Stimulated activated CD8-positive, alpha-beta memory T cell treated with anti-CD3 and anti-CD28 coated beads, Interleukin-7, amount 100 ng/mL, for 48 hours (primary cell): ENCODE measurements at regions not wholly inside any gene's neighbourhood (a gene's known extent, or its start where the extent isn't known, plus 50 kb on each side); places are given as distances from the start of the nearest gene placed in this dataset.

Experiments
- DNase-seq, 2 donors: peaks; one replicate each; pipeline ENCODE4 v3.0.0-alpha.2; 2020; ENCODE audit warnings: low read depth in 1 of 2; ENCODE audit errors: extremely low read depth in 1 of 2

- DNase-seq: no peak
Measured at GRCh38 chr18:11279461-11279860, 130.1 kb upstream of the PIEZO2 start.

DNA sequence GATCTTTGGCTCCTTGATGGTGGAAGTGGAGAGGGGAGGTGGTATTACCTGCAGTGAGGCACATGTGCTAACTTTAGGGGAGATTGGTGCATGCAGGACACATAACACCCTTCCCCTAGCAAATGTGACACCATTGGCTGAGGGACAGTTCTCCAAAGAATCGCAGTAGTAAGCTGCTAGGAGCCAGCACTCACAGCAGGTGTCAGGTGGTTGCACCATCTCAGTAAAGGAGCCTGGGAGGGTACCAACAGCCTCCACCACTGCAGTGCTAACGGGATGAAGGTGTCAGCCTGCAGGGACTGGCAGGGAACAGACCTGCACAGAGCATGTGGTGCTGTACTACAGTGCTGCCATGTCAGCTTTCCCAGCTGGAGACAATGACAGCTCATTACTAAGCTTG is 127.3 kb upstream of the PIEZO2 start:
- DNase-seq: no peak

- no peak for DNase-seq
Measured at GRCh38 chr18:11274144-11274794, 124.9 kb upstream of the PIEZO2 start.

DNA sequence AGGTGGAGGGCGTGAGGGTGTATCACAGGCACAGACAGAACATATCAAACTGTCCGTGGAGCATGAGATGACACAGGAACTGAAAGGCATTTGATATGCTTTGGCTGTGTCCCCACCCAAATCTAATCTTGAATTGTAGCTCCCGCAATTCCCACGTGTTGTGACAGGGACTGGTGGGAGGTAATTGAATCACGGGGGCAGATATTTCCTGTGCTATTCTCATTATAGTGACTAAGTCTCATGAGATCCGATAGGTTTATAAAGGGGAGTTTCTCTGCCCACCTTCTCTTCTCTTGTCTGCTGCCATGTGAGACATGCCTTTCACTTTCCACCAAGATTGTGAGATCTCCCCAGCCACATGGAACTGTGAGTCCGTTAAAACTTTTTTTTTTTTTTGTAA is 123.1 kb upstream of the PIEZO2 start:
- DNase-seq: no peak

DNA sequence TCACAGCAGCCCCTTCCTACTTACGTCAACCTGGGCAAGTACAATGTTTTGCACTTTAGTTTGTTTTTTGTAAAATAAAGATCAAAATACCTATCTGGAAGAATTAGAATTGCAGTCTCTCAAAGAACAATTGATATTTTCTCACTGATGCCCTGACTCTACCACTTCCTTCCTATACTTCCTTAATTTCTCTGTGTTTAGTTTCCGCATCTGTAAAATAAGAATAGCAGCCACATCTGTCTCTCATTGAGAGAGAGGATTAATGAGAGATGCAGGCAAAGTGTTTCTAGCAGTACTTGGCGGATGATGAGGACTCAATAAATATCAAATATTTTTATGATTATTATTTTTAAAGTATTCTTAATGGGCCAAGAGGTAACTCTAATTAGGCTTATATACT is 122.6 kb upstream of the PIEZO2 start:
- DNase-seq: no peak

- no peak for DNase-seq
Measured at GRCh38 chr18:11269257-11269656, 119.9 kb upstream of the PIEZO2 start.

DNA sequence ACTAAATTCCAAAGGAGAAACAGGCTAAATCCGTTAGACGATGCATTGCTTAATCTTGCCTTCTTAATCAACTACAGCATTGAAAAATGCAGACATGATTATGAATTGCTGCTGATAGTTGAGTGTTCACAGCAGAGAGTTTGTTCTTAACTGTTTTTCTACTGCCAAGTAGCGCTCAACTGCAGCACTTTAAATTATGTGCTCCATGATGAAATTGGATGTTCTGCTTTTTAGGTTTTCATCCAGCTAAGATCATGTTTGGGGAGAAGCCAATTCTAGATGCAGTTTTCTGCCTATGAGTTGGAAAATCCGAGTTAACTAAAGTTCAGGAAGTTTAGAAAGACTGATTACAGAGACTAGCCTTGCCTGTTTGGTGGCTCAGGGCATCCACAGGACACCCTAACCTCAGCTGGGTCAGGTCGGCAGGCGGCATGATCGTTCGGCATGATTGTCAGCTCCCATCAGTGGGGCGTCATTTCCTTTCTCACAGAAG is 119.4 kb upstream of the PIEZO2 start:
- no peak for DNase-seq

DNA sequence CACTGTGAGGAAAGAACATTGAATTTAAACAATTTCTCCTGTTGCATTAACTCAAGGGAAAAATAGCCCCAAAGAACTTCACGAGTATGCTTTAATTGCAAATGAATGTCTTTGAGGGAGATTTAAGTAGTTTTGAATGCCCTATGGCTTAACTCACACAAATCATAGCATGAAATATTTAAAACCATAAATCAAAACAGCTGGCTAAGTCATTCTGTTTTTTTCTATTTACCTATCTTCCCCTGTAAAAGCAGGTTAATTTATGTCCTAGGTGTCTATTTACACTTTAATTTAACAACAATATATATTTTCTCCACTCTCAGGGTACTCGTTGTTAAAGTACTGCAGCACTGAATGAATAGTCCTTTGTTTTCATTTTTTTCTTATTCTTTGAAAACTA is 118.8 kb upstream of the PIEZO2 start:
- no peak for DNase-seq

DNA sequence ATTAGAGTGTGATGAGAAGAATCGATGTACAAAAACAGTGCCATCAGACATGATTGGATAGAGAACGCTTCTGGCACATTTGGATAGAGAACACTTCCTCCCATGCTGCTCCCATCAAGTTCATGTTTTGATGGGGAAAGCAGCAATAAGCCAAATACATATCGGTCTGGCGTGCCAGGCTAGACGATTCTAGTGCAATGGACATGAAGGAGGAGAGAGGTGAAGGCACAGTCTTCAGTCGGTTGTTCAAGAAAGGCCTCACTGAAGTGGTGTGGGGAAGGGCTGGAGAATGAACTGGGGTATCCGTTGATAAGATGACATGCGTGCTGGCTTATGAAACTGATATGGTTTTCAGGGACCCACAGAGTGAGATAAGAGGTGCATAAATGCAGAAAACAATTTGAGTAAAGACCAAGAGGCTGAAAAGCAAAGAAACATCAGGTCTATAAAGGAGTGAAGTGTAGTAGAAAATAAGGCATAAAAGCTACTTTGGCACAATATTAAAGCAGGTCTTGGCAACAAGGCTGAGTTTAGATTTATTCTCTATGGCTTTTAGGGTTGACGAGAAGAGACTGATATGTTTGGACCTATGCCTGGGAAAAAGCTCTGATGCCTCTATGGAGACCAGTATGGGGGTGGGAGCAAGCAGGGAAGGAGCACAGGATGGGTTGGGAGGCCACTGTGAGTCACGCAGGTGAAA is 117.6 kb upstream of the PIEZO2 start:
- no peak for DNase-seq

DNA sequence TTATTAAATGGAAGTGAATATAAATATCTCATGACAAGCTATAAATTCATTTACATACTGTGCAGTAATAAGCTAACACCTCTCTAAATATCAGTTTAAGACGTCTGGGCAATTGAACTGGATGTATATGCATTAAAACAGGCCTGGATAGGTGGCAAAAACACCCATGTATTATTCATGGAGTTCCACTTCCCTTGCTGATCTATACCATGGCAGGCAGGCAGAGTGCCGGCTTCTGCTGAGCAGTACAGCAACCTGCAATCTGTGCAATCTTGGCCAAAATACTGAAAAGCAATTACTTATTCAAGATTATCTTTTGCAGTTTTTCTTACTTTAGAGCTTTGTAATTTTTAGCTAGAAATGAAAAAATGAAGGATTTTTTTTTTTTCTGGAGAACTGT is 112.1 kb upstream of the PIEZO2 start:
- DNase-seq: no peak

GRCh38 chr18:11260961-11261461 is 111.6 kb upstream of the PIEZO2 start:
- no peak for DNase-seq

GRCh38 chr18:11259469-11260150 is 110.2 kb upstream of the PIEZO2 start:
- DNase-seq: no peak

GRCh38 chr18:11258039-11258610 is 108.8 kb upstream of the PIEZO2 start:
- DNase-seq: no peak

GRCh38 chr18:11256251-11256650 is 106.9 kb upstream of the PIEZO2 start:
- DNase-seq: no peak

- DNase-seq: no peak
Measured at GRCh38 chr18:11251891-11252270, 102.5 kb upstream of the PIEZO2 start.

- no peak for DNase-seq
Measured at GRCh38 chr18:11251229-11251890, 102.0 kb upstream of the PIEZO2 start.

DNA sequence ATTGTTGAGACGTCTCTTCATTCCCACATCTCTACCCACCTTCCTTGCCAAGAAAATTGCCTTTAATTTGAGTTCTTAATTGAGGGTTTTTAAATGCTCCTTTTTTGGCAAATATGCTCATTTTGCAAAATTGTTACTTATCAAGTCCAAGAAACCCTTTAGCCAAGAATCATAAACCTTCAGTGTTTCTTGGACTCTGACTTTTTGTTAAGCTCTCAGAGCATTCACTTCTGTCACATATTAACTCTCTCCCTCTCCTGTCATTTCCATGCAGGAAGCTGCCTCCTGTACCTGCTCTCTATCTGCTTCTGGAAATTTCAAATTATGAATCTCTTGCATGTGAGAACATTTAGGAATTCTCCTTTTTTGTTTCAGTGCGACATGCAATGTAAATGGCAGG is 100.0 kb upstream of the PIEZO2 start:
- no peak for DNase-seq

DNA sequence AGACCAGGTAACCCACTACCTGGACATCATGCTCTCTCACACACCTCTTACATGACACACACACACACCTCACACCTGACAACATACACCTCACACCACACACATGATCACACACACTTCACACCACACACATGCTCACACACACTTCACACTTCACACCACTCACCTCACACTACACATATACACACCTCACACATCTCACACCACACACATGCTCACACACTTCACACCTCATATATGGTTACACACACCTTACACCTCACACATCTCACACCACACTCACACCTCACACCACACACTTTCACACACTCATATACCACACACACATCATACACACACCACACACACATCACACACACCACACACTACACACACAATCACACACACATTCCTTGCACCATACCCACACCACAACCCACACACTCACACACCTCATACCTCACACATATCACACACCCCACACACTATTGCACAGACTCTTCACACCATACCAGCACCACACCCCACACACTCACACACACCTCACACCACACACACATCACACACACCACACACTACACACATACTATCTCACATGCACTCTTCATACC is 98.1 kb upstream of the PIEZO2 start:
- no peak for DNase-seq

GRCh38 chr18:11246495-11247300 is 97.3 kb upstream of the PIEZO2 start:
- DNase-seq: no peak

- DNase-seq: no peak
Measured at GRCh38 chr18:11245879-11246278, 96.5 kb upstream of the PIEZO2 start.
